ENCODE measurements at regions not wholly inside any gene's neighbourhood (a gene's known extent, or its start where the extent isn't known, plus 50 kb on each side); places are given as distances from the start of the nearest gene placed in this dataset.

GRCh38 chr3:76245622-76246021 is 460.3 kb upstream of the ZNF717 start:
- H3K4me3 Mint-ChIP-seq (ENCODE audit: unreplicated experiment): no peak overlapping the region
- H3K9me3 Mint-ChIP-seq (ENCODE audit: unreplicated experiment): peaks cover 4% of the 10 kb centered on the region
- H3K27ac Mint-ChIP-seq (ENCODE audit: unreplicated experiment): no peak overlapping the region
- peaks cover 40% of the 10 kb centered on the region for H3K4me1 Mint-ChIP-seq (ENCODE audit: unreplicated experiment)
- DNase-seq (ENCODE audit: extremely low spot score, unreplicated experiment): no peak
- H3K27me3 Mint-ChIP-seq (ENCODE audit: unreplicated experiment): no peaks in the 10 kb centered on the region
- peaks cover 3% of the 10 kb centered on the region for H3K36me3 Mint-ChIP-seq (ENCODE audit: unreplicated experiment)
- no peak for TF ChIP-seq CTCF (IDR thresholded peaks at IDR 0.05)

DNA sequence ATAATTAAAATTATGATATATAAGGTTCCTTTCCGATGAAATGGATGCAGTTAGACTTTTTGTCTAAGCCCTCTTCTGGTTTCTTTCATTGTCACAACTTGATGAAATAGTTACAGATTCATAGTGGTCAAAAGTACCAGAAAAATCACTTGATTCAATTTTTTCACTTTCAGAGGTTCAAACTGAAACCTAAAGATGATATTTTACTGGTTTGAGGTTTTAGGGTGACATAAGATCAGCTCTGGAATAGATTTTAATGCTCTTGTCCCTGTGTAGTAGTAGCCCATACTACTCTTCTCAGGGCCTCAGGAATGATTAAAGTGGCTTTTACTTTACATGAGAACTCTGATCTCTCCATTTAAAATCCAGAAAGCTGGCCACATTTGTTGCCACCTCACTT is 479.1 kb upstream of the ZNF717 start:
- Mint-ChIP-seq H3K9me3 (ENCODE audit: unreplicated experiment) (no peaks in the 10 kb centered on the region), H3K27me3 (ENCODE audit: unreplicated experiment) (no peaks in the 10 kb centered on the region), H3K36me3 (ENCODE audit: unreplicated experiment) (no peaks in the 10 kb centered on the region), H3K4me3 (ENCODE audit: unreplicated experiment) (no peak overlapping the region), H3K4me1 (ENCODE audit: unreplicated experiment) (no peaks in the 10 kb centered on the region), H3K27ac (ENCODE audit: unreplicated experiment) (no peak overlapping the region)
- TF ChIP-seq CTCF (IDR thresholded peaks at IDR 0.05): no peak
- DNase-seq (ENCODE audit: extremely low spot score, unreplicated experiment): no peak

DNA sequence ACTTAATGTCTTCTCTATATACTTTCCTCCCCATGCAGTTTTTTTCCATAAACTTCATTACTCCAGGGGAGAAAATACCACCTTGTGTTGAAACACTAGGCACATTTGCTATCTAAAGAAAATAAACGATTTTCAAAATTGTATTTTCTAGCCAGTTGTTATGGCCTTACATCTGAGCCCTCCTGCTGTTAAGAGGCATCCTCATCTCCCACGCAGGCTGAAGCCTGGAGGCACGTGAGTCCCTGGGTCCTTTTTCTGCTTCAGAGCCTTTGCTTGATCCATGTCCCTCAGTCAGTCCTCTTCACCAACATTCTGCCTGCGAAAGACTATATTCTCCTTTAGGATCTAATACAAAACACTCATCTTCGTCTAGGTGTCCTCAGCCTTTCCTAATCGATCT is 479.6 kb upstream of the ZNF717 start:
- Mint-ChIP-seq H3K27ac (ENCODE audit: unreplicated experiment) (no peak overlapping the region), H3K4me1 (ENCODE audit: unreplicated experiment) (no peaks in the 10 kb centered on the region), H3K36me3 (ENCODE audit: unreplicated experiment) (no peaks in the 10 kb centered on the region), H3K4me3 (ENCODE audit: unreplicated experiment) (no peak overlapping the region), H3K9me3 (ENCODE audit: unreplicated experiment) (no peaks in the 10 kb centered on the region), H3K27me3 (ENCODE audit: unreplicated experiment) (no peaks in the 10 kb centered on the region)
- no peak for DNase-seq (ENCODE audit: extremely low spot score, unreplicated experiment)
- TF ChIP-seq CTCF (IDR thresholded peaks at IDR 0.05): no peak

DNA sequence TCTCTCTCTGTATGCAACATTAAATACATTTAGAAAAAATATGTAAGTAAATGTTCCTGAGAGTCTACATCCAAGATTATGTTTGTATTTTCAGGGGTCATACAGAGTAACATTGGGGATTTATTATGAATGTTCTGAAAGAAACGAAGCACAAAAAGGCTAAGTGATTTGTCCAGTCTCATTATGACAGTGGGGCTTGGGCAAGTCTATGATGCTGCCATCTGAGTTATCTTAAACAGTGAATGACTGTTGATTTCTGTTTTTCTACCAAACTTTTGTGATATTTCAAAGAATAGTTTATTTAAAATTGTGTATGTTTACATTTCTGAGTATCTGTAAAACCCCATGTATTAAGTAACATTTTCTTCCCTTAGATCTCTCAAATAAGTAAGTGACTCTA is 481.2 kb upstream of the ZNF717 start:
- DNase-seq (ENCODE audit: extremely low spot score, unreplicated experiment): no peak
- no peaks in the 10 kb centered on the region for H3K36me3 Mint-ChIP-seq (ENCODE audit: unreplicated experiment)
- H3K4me3 Mint-ChIP-seq (ENCODE audit: unreplicated experiment): no peak overlapping the region
- no peak overlapping the region for H3K27ac Mint-ChIP-seq (ENCODE audit: unreplicated experiment)
- no peaks in the 10 kb centered on the region for H3K4me1 Mint-ChIP-seq (ENCODE audit: unreplicated experiment)
- TF ChIP-seq CTCF (IDR thresholded peaks at IDR 0.05): no peak
- H3K9me3 Mint-ChIP-seq (ENCODE audit: unreplicated experiment): no peaks in the 10 kb centered on the region
- no peaks in the 10 kb centered on the region for H3K27me3 Mint-ChIP-seq (ENCODE audit: unreplicated experiment)

DNA sequence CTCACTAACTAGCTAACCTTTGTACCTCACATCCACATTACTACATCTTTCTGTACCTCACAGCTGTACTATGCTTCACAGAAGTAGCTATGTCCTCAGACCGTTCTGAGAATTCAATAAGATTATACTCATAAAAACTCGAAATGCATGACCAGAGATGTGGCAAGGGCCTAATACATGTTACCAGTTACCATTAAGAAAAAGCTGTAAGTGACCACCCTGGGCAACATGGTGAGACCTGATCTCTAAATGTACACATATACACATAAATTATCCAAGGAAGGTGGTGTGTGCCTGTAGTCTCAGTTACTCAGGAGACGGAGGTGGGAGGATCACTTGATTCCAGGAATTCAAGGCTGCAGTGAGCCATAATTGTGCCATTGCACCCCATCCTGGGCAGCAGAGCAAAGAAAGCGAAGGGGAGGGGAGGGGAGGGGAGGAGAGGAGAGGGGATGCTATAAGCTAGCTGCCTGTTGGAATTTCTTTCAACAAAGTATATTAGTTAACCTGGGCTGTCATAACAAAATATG is 482.6 kb upstream of the ZNF717 start:
- H3K9me3 Mint-ChIP-seq (ENCODE audit: unreplicated experiment): no peaks in the 10 kb centered on the region
- H3K27me3 Mint-ChIP-seq (ENCODE audit: unreplicated experiment): no peaks in the 10 kb centered on the region
- DNase-seq (ENCODE audit: extremely low spot score, unreplicated experiment): no peak
- no peak for TF ChIP-seq CTCF (IDR thresholded peaks at IDR 0.05)
- no peaks in the 10 kb centered on the region for H3K36me3 Mint-ChIP-seq (ENCODE audit: unreplicated experiment)
- H3K4me1 Mint-ChIP-seq (ENCODE audit: unreplicated experiment): no peaks in the 10 kb centered on the region
- H3K4me3 Mint-ChIP-seq (ENCODE audit: unreplicated experiment): no peak overlapping the region
- H3K27ac Mint-ChIP-seq (ENCODE audit: unreplicated experiment): no peak overlapping the region

Data from osteocyte (in vitro differentiated cells).